ENCODE measurements at regions not wholly inside any gene's neighbourhood (a gene's known extent, or its start where the extent isn't known, plus 50 kb on each side); places are given as distances from the start of the nearest gene placed in this dataset.

DNA sequence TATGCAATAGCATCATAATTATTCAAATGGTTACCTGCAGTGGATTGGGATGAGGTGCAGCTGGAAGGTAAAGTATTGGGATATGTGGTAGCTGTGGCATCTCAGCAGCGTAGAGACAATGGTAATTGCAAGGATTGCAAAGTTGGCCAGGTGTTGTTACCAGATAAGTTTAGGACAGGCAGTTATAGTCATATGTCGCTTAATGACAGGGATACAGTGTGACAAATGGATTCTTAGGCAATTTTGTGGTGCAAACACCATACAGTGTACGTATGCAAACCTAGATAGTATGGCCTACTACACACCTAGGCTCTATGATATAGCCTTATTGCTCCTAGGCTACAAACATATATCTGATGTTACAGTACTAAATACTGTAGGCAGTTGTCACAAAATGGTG is 163.5 kb upstream of the LYZL2 start:
- DNase-seq, result no peak

GRCh38 chr10:30792025-30792424 is 162.5 kb upstream of the LYZL2 start:
- DNase-seq, result no peak

DNA sequence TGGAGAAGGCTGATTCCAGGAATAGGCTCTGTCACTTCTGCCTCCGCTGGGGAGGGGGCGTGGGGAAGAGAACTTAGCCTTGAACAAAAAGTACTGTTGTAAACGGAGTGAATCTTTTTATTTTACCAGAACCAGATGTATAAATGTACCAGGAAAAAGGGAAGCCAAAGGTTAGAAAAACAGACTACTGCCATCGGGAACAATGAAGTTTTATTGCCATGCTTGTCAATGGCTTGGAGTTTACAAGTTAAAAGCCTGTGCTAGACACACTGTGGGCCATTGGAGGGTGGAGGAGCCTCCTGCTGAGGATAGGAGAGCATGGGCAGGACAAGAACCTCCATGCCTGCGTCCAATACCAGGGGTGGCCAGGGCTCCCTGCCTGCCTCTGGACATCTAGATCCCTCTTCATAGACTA is 161.7 kb upstream of the LYZL2 start:
- no peak for DNase-seq

DNA sequence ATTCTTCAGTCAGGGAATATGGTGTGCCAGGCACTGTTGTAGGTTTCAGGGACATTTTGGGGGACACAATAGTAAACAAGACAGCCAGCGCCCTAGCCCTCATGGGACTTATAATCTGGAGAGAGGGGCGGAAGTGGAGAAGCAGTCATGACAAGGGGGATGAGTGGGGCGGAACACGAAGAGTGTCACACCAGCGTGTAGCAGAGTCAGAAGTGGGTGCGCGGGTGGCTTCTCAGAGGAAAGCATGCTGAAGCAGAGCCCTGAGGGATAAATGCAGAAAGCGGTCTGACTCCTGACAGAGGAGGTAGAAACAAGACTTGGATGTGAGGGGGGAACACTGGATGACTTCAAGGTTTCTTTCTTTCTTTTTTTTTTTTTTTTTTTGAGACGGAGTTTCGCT is 160.3 kb upstream of the LYZL2 start:
- no peak for DNase-seq

GRCh38 chr10:30788307-30788706 is 158.8 kb upstream of the LYZL2 start:
- DNase-seq, result peak; percentile 44

- no peak for DNase-seq
Measured at GRCh38 chr10:30786906-30787305, 157.4 kb upstream of the LYZL2 start.

GRCh38 chr10:30786131-30786530 is 156.6 kb upstream of the LYZL2 start:
- peak; percentile 72 for DNase-seq

GRCh38 chr10:30784897-30785605 is 155.5 kb upstream of the LYZL2 start:
- peak; percentile 67 for DNase-seq

DNA sequence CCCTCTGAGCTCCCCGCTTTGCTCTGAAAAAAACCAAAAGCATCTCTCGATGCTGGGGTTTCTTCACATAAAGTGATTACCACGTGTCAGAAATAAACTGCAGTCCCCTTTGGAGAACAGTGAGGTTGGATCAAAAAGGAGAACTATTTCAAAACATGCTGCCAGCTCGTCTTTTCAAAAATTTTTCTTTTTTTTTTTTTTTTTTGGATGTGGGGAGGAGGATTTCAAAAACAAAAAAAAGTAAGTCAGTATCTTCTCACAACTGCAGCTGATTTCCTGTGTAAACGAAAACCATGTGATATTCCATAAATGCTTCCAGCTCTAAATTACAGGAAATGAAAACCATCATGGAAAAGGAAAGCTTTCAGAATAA is 155.0 kb upstream of the LYZL2 start:
- DNase-seq, result no peak

- peak; percentile 89 for DNase-seq
Measured at GRCh38 chr10:30783939-30784501, 154.5 kb upstream of the LYZL2 start.

GRCh38 chr10:30782537-30783461 is 153.2 kb upstream of the LYZL2 start:
- peak; percentile 54 for DNase-seq

GRCh38 chr10:30782157-30782536 is 152.6 kb upstream of the LYZL2 start:
- no peak for DNase-seq

DNA sequence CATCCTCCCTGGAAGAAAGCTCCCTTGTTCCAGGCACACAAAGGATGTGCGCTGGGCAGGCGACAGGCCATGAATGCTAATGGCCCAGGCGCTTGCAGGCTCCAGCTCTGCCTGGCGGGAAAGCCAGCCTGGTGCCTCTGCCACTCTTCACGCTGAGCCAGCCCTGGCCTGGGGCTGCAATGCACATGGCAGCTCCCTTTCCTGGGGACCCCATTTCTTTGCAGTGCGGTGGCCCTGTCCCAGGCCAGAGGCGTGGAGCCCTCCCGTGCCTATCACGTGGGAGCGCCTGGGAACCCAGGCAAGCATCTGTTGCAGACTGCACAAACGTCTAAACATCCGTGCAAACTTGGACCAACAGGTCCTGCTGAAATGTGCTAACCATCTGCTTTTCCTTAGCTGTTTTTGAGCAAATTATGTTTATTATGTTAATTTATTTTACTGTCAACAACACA is 152.1 kb upstream of the LYZL2 start:
- no peak for DNase-seq

- DNase-seq, result no peak
Measured at GRCh38 chr10:30778769-30779168, 149.2 kb upstream of the LYZL2 start.

DNA sequence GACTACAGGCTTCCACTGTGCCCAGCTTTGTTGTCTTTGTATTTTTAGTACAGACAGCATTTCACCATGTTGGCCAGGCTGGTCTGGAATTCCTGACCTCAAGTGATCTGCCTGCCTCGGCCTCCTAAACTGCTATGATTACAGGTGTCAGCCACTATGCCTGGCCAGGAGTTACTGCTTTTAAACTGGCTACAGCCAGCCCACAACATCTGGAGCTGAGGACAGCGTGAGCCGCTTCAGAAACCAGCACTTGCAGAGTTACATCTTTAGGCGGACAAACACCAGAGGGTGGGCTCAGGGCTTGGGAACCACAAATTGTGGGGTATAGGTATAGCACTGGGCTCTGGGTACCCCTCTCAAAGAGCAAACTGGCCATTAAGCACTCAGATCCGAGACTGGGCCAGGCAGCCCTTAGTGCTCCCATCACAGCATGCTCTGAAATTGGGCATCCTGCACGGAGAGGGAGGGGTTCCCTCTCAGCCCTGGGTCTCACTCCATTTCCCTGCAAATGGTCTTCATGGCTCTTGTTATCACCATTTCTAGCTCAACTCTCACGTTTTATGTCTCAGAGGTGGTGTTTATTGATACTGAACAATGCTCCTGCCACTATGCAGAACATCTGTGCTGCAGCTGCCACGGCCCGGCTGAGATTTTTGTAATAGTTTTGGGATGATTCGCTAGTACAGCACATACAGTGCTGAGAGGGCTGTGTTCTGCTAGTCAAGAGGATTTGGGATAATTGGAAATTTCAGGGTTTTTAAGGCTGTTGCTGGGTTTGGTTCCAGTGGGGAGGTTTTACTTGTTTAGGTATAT is 146.4 kb upstream of the LYZL2 start:
- peak; percentile 91 for DNase-seq

DNA sequence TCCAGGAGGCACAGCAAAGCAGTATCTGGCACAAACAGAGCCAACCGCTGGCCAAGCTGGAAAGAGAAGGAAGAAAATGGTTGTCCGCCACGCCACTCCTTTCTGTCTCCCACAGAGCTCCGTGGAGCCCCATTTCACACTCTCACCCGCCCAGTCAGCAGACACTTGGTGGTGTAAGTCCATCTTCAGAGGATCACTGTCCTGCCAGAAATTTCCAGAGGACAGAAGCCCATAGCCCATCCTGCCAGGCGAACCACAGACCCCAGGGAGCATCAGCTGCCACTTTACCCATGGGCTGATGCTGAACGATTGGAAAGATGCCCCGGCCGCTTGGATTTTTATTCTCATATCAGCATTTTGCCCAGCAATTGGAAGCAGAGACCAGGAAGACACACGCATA is 144.7 kb upstream of the LYZL2 start:
- DNase-seq, result no peak

DNA sequence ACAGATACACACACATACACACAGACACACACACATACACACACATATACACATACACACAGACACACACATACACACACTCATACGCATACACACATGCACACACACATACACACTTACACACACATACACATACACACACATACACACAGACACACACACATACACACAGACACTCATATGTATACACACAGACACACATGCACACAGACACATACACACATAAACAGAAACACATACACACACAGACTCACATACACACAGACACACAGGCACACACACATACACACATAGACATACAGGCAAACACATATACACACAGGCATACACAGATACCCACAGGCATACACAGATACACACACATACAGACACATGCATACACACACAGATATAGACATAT is 143.9 kb upstream of the LYZL2 start:
- no peak for DNase-seq

DNA sequence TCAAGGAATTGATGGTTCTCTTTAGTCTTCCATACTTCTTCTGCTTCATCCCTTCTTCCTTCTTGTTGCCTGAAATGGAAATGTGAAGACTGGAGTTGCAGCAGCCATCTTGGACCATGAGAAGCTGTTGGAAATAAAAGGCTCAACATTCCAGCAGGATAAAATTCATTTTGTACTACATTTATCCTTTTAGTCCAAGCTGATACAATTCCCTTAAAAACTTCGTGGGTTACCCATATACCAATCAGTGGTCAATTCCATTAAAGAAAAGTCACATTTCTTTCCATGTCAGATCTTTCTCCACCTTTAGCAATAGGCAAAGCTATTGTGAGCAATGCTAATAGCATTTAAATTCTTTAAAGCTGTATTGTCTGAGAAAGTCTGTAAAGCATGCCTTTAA is 141.3 kb upstream of the LYZL2 start:
- DNase-seq, result no peak

- no peak for DNase-seq
Measured at GRCh38 chr10:30770229-30770628, 140.7 kb upstream of the LYZL2 start.

DNA sequence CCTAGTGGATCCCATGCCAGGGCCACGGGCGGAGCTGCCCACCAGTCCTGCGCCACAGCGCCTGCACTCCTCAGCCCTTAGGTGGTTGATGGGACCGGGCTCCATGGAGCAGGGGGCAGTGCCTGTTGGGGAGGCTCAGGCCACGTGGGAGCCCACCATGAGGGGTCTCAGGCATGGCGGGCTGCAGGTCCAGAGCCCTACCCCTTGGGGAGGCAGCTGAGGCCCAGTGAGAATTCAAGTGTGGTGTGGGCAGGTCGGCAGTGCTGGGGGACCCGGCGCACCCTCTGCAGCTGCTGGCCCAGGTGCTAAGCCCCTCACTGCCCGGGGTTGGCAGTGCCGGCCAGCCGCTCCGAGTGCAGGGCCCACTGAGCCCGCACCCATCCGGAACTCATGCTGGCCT is 139.8 kb upstream of the LYZL2 start:
- no peak for DNase-seq

GRCh38 chr10:30765616-30766015 is 136.1 kb upstream of the LYZL2 start:
- DNase-seq, result no peak

GRCh38 chr10:30765022-30765615 is 135.6 kb upstream of the LYZL2 start:
- no peak for DNase-seq

DNA sequence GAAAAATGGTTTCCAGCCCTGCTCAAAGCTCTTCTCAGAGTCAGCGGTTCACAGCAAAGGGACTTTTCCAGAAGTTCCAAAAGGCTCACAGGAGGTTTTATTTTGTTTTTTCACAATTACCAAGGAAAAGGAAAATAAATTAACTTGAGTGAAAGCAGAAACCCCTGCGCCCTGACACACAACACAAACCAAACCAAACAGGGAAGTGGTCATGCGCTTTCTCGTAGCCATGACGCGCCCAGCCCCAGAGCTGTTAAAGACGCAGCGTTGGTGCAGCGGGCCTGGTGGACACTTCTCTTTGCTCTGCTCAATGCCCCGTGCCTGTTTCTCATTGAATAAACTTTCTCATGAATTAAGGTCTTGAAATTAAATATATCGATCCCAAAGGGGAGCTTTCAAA is 134.4 kb upstream of the LYZL2 start:
- DNase-seq, result no peak
